ENCODE measurements at regions not wholly inside any gene's neighbourhood (a gene's known extent, or its start where the extent isn't known, plus 50 kb on each side); places are given as distances from the start of the nearest gene placed in this dataset.

GRCh38 chr15:97124790-97125189, 794.3 kb downstream of the NR2F2 start:
- TF ChIP-seq, protein P1, sequence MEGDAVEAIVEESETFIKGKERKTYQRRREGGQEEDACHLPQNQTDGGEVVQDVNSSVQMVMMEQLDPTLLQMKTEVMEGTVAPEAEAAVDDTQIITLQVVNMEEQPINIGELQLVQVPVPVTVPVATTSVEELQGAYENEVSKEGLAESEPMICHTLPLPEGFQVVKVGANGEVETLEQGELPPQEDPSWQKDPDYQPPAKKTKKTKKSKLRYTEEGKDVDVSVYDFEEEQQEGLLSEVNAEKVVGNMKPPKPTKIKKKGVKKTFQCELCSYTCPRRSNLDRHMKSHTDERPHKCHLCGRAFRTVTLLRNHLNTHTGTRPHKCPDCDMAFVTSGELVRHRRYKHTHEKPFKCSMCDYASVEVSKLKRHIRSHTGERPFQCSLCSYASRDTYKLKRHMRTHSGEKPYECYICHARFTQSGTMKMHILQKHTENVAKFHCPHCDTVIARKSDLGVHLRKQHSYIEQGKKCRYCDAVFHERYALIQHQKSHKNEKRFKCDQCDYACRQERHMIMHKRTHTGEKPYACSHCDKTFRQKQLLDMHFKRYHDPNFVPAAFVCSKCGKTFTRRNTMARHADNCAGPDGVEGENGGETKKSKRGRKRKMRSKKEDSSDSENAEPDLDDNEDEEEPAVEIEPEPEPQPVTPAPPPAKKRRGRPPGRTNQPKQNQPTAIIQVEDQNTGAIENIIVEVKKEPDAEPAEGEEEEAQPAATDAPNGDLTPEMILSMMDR (IDR thresholded peaks at IDR 0.05; ENCODE audit: borderline replicate concordance, control extremely low read depth, extremely low read depth, insufficient read depth, missing control alignments) = no peak
- in situ Hi-C loops (cut with MboI; ENCODE audit: low sequenced_read_pairs, unreplicated experiment) = no loop called here
- no peak for DNase-seq (ENCODE audit: low spot score)

DNA sequence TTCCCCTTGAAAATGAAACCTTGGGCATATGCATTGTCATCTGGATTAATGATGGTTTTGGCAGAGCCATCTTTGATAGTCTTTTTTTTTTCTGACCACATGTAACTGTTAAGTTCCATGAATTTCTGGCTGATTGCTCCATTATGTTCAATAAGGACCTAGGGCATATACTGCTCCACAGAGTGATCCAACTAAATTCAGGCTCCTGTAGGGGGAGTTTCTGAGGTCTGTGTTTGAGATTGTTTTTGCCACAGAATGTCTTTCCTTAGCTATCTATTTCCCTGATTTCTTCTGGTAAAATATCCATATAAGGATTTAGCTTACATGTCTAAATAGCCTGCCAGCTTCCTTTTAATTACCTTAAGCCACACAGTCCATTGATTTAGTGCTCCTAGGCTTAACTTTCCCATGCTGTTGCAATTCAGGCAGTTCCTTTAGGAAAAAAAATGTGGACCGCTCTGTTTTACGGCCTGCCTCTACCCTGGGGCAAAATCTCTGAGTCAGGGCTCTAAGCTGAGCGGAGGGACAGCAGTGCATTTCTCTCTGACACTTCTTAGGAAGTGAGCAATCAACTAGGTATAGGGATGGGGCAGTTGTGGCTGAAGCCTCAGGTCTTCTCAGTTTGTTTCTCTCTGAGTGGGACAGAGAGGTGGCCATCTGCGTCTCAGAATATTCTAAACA, 796.2 kb downstream of the NR2F2 start:
- no peak for DNase-seq (ENCODE audit: low spot score)
- TF ChIP-seq, protein P1 (IDR thresholded peaks at IDR 0.05; ENCODE audit: borderline replicate concordance, control extremely low read depth, extremely low read depth, insufficient read depth, missing control alignments) = no peak
- in situ Hi-C loops (cut with MboI; ENCODE audit: low sequenced_read_pairs, unreplicated experiment) = no loop called here

DNA sequence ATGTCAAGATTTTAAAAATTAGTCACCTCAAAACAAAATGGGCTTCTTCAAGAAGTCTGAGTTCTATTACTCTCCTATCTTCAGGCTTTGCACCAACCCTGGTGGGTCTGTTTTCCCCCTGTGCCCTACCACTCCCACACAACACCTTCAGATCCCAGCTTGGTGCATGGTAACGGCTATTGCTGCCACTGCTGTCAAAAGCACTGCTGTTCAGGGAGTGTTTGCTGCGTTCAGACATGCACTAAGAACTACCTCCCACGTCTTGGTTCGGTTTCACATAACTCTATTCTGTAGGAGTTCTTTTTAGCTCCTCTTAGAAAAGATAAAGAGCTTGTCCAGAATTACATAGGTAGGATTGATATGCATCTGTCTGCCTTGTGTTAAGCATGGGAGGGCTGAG, 799.2 kb downstream of the NR2F2 start:
- DNase-seq (ENCODE audit: low spot score) = no peak
- in situ Hi-C loops (cut with MboI; ENCODE audit: low sequenced_read_pairs, unreplicated experiment) = no loop called here
- TF ChIP-seq, protein P1 (IDR thresholded peaks at IDR 0.05; ENCODE audit: borderline replicate concordance, control extremely low read depth, extremely low read depth, insufficient read depth, missing control alignments) = no peak

GRCh38 chr15:97140216-97140615, 809.7 kb downstream of the NR2F2 start:
- TF ChIP-seq, protein P1 (IDR thresholded peaks at IDR 0.05; ENCODE audit: borderline replicate concordance, control extremely low read depth, extremely low read depth, insufficient read depth, missing control alignments) = no peak
- in situ Hi-C loops (cut with MboI; ENCODE audit: low sequenced_read_pairs, unreplicated experiment) = no loop called here
- DNase-seq (ENCODE audit: low spot score) = no peak

GRCh38 chr15:97141360-97141759, 810.9 kb downstream of the NR2F2 start:
- in situ Hi-C loops (cut with MboI; ENCODE audit: low sequenced_read_pairs, unreplicated experiment) = no loop called here
- DNase-seq (ENCODE audit: low spot score) = no peak
- TF ChIP-seq, protein P1 (IDR thresholded peaks at IDR 0.05; ENCODE audit: borderline replicate concordance, control extremely low read depth, extremely low read depth, insufficient read depth, missing control alignments) = no peak

- TF ChIP-seq, protein P1 (IDR thresholded peaks at IDR 0.05; ENCODE audit: borderline replicate concordance, control extremely low read depth, extremely low read depth, insufficient read depth, missing control alignments) = no peak
- in situ Hi-C loops (cut with MboI; ENCODE audit: low sequenced_read_pairs, unreplicated experiment) = no loop called here
- no peak for DNase-seq (ENCODE audit: low spot score)
Measured at GRCh38 chr15:97141871-97142270, 811.4 kb downstream of the NR2F2 start.

All from GM13976 (cell line).